ENCODE measurements at regions not wholly inside any gene's neighbourhood (a gene's known extent, or its start where the extent isn't known, plus 50 kb on each side); places are given as distances from the start of the nearest gene placed in this dataset.

DNA sequence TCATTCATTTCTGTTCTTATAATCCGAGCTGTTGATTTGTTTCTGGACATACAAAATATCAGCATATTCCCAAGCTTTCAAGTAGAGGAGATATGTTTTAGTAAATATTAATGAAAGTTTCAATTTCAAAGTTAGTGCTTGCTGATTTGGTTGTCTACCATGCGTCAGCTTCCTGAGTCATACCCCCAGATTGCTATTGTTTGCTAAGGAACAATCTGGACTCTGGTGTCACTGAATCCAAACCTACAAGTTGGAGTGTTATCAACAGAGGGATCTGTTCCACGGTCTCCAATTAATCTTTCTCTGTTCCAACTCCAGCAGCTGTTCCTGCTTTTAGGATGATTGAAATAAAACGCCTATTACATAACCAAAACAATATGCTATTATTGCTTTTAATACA is 96.1 kb upstream of the FAM9A start:
- TF ChIP-seq, protein P1, sequence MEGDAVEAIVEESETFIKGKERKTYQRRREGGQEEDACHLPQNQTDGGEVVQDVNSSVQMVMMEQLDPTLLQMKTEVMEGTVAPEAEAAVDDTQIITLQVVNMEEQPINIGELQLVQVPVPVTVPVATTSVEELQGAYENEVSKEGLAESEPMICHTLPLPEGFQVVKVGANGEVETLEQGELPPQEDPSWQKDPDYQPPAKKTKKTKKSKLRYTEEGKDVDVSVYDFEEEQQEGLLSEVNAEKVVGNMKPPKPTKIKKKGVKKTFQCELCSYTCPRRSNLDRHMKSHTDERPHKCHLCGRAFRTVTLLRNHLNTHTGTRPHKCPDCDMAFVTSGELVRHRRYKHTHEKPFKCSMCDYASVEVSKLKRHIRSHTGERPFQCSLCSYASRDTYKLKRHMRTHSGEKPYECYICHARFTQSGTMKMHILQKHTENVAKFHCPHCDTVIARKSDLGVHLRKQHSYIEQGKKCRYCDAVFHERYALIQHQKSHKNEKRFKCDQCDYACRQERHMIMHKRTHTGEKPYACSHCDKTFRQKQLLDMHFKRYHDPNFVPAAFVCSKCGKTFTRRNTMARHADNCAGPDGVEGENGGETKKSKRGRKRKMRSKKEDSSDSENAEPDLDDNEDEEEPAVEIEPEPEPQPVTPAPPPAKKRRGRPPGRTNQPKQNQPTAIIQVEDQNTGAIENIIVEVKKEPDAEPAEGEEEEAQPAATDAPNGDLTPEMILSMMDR (IDR thresholded peaks at IDR 0.05 in 8 of 11, conservative IDR thresholded peaks at IDR 0.05 in 3 of 11): no peak
- no peak for TF ChIP-seq POLR2A (IDR thresholded peaks at IDR 0.05)
- no peak for TF ChIP-seq POLR2AphosphoS5 (IDR thresholded peaks at IDR 0.05)
